ENCODE measurements at regions not wholly inside any gene's neighbourhood (a gene's known extent, or its start where the extent isn't known, plus 50 kb on each side); places are given as distances from the start of the nearest gene placed in this dataset.

DNA sequence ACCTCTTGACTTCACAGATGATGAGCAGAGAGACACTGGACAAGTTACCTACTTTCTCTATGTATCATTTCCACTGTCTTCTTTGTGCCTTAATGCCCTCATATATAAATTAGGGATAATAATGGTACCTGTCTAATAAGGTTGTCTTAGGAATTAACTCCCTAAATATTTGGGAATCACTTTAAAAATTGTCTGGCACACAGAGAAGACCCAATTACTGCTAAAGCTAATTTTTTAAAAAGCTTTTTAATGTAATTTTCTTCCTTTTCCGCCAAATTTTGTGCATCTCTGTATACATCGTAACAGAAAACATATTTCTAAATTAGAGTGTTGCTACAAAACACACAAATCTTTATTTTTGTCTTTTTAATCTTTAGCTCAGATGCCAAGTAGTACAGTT, 816.8 kb upstream of the ADGRB3 start:
- ATAC-seq (ENCODE audit: insufficient number of reproducible peaks, low FRiP score, low read depth) (no peak), DNase-seq (ENCODE audit: low spot score) (no peak)
- peaks cover 6% of the 10 kb centered on the region for H3K9me3 ChIP-seq
- no peak overlapping the region for H3K4me3 ChIP-seq
- H3K4me1 ChIP-seq (ENCODE audit: control insufficient read depth in 1 of 2, low read depth in 2 of 2): no peaks in the 10 kb centered on the region
- no peaks in the 10 kb centered on the region for H3K27me3 ChIP-seq (replicated peaks; ENCODE audit: insufficient read depth)
- TF ChIP-seq, protein P1, sequence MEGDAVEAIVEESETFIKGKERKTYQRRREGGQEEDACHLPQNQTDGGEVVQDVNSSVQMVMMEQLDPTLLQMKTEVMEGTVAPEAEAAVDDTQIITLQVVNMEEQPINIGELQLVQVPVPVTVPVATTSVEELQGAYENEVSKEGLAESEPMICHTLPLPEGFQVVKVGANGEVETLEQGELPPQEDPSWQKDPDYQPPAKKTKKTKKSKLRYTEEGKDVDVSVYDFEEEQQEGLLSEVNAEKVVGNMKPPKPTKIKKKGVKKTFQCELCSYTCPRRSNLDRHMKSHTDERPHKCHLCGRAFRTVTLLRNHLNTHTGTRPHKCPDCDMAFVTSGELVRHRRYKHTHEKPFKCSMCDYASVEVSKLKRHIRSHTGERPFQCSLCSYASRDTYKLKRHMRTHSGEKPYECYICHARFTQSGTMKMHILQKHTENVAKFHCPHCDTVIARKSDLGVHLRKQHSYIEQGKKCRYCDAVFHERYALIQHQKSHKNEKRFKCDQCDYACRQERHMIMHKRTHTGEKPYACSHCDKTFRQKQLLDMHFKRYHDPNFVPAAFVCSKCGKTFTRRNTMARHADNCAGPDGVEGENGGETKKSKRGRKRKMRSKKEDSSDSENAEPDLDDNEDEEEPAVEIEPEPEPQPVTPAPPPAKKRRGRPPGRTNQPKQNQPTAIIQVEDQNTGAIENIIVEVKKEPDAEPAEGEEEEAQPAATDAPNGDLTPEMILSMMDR (IDR thresholded peaks at IDR 0.05): no peak
- no peaks in the 10 kb centered on the region for H3K36me3 ChIP-seq
- no peak overlapping the region for H3K27ac ChIP-seq

DNA sequence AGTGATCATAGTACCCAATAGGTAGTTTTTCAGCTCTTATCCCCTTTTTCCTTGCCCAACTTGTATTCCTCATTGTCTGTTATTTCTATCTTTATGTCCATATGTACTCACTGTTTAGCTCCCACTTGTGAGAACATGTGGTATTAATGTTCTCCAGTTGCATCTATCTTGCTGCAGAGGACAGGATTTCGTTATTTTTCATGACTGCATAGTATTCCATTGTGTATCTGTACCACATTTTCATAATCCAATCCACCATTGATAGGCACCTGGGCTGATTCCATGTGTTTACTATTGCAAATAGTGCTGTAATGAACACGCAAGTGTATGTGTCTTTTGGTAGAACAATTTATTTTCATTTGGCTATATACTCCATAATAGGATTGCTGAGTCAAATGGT, 819.5 kb upstream of the ADGRB3 start:
- DNase-seq (ENCODE audit: low spot score) (no peak), ATAC-seq (ENCODE audit: insufficient number of reproducible peaks, low FRiP score, low read depth) (no peak)
- H3K27ac ChIP-seq: no peak overlapping the region
- H3K4me1 ChIP-seq (ENCODE audit: control insufficient read depth in 1 of 2, low read depth in 2 of 2): no peaks in the 10 kb centered on the region
- H3K9me3 ChIP-seq: peaks cover 10% of the 10 kb centered on the region
- no peak overlapping the region for H3K4me3 ChIP-seq
- H3K36me3 ChIP-seq: no peaks in the 10 kb centered on the region
- H3K27me3 ChIP-seq (replicated peaks; ENCODE audit: insufficient read depth): no peaks in the 10 kb centered on the region
- TF ChIP-seq, protein P1 (IDR thresholded peaks at IDR 0.05): no peak

DNA sequence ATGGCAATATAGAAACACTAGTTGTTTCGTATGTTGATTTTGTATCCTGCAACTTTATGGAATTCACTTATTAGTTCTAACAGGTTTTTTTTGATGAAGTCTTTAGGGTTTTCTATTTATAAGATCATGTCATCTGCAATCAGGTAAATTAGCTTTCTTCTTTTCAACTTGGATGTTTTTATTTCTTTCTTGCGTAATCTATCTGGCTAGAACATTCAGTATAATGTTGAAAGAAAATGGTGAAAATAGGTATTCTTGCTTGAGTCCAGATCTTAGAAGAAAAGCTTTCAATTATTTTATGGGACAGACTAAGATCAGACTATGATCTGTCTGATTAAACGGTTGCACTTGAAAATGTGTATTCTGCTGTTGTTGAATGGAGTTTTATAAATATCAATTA, 820.8 kb upstream of the ADGRB3 start:
- H3K4me3 ChIP-seq: no peak overlapping the region
- no peaks in the 10 kb centered on the region for H3K4me1 ChIP-seq (ENCODE audit: control insufficient read depth in 1 of 2, low read depth in 2 of 2)
- no peak for ATAC-seq (ENCODE audit: insufficient number of reproducible peaks, low FRiP score, low read depth)
- H3K9me3 ChIP-seq: peaks cover 7% of the 10 kb centered on the region
- no peaks in the 10 kb centered on the region for H3K27me3 ChIP-seq (replicated peaks; ENCODE audit: insufficient read depth)
- no peak overlapping the region for H3K27ac ChIP-seq
- DNase-seq (ENCODE audit: low spot score): no peak
- H3K36me3 ChIP-seq: no peaks in the 10 kb centered on the region
- TF ChIP-seq, protein P1 (IDR thresholded peaks at IDR 0.05): no peak

DNA sequence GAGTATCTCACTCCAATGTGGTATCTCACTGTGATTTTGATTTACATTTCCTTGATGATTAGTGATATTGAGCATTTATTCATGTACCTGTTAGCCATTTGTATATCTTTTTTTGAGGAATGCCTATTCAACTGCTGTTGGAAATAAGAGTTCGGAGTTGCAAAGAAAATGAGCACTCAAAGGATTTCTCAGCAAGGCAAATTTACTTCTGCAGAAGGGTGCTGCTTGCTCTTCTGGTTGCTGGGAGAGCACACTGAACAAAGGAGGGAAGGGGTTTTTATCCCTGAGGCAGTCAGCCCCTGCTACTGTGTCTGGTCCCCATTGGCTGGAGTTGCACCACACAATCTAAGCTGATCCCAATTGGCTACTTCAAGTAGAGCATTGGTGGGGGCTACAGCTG, 822.4 kb upstream of the ADGRB3 start:
- Histone ChIP-seq H3K27ac (no peak overlapping the region), H3K4me3 (no peak overlapping the region), H3K9me3 (peaks cover 7% of the 10 kb centered on the region), H3K27me3 (replicated peaks; ENCODE audit: insufficient read depth) (no peaks in the 10 kb centered on the region), H3K4me1 (ENCODE audit: control insufficient read depth in 1 of 2, low read depth in 2 of 2) (no peaks in the 10 kb centered on the region), H3K36me3 (no peaks in the 10 kb centered on the region)
- DNase-seq (ENCODE audit: low spot score) (no peak), ATAC-seq (ENCODE audit: insufficient number of reproducible peaks, low FRiP score, low read depth) (no peak)
- TF ChIP-seq, protein P1 (IDR thresholded peaks at IDR 0.05): no peak

DNA sequence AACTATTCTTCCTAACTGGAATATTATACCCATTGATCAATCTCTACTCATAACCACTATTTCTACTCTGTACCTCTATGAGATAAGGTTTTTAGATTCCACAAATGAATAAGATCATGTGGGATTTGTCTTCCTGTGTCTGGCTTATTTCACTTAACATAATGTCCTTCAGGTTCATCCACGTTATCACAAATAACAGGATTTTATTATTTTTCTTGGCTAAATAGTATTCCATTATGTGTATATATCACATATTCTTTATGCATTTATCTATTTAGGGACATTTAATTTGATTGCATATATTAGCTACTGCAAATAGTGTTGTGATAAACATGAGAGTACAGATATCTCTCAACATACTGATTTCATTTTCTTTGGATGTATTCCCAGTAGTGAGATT, 823.0 kb upstream of the ADGRB3 start:
- no peak for ATAC-seq (ENCODE audit: insufficient number of reproducible peaks, low FRiP score, low read depth)
- Histone ChIP-seq H3K4me3 (no peak overlapping the region), H3K36me3 (no peaks in the 10 kb centered on the region), H3K27me3 (replicated peaks; ENCODE audit: insufficient read depth) (no peaks in the 10 kb centered on the region), H3K9me3 (peaks cover 7% of the 10 kb centered on the region), H3K27ac (no peak overlapping the region), H3K4me1 (ENCODE audit: control insufficient read depth in 1 of 2, low read depth in 2 of 2) (no peaks in the 10 kb centered on the region)
- TF ChIP-seq, protein P1 (IDR thresholded peaks at IDR 0.05): no peak
- no peak for DNase-seq (ENCODE audit: low spot score)

All from thoracic aorta (tissue), 2 donors.